Omental fat pad (tissue), 3 donors: ENCODE measurements at regions not wholly inside any gene's neighbourhood (a gene's known extent, or its start where the extent isn't known, plus 50 kb on each side); places are given as distances from the start of the nearest gene placed in this dataset.

Source experiments
- ATAC-seq: fragments of 150-250 bp; one replicate; pipeline ENCODE4 v1.9.1; 2016; ENCODE audit warnings: mild to moderate bottlenecking, moderate library complexity; ENCODE audit not compliant: low FRiP score
- DNase-seq: peaks from one replicate; pipeline ENCODE4 v3.0.0-alpha.2; 2019; ENCODE audit warnings: low spot score
- CTCF ChIP-seq, 3 donors: fragments of 450-650 bp; IDR thresholded peaks; one replicate each; pipeline ENCODE4 v1.5.1; 2016 to 2017; ENCODE audit warnings: antibody characterized with exemption in 3 of 3, mild to moderate bottlenecking in 3 of 3, moderate library complexity in 2 of 3

GRCh38 chr1:220366269-220366668, 94.0 kb upstream of the RAB3GAP2 start:
- no peak for ATAC-seq
- no peak for DNase-seq
- no peak for TF ChIP-seq CTCF (IDR thresholded peaks at IDR 0.05)

GRCh38 chr1:220363196-220363837, 91.1 kb upstream of the RAB3GAP2 start:
- ATAC-seq: no peak
- no peak for TF ChIP-seq CTCF (IDR thresholded peaks at IDR 0.05)
- DNase-seq: no peak

GRCh38 chr1:220356981-220357850, 85.0 kb upstream of the RAB3GAP2 start:
- DNase-seq (no peak), ATAC-seq (no peak)
- no peak for TF ChIP-seq CTCF (IDR thresholded peaks at IDR 0.05)

GRCh38 chr1:220353229-220354012, 81.2 kb upstream of the RAB3GAP2 start:
- no peak for ATAC-seq
- TF ChIP-seq CTCF (IDR thresholded peaks at IDR 0.05): no peak
- no peak for DNase-seq

- ATAC-seq: no peak
- TF ChIP-seq CTCF (IDR thresholded peaks at IDR 0.05): no peak
- no peak for DNase-seq
Measured at GRCh38 chr1:220348211-220348610, 76.0 kb upstream of the RAB3GAP2 start.

GRCh38 chr1:220347654-220348175, 75.5 kb upstream of the RAB3GAP2 start:
- ATAC-seq (no peak), DNase-seq (no peak)
- no peak for TF ChIP-seq CTCF (IDR thresholded peaks at IDR 0.05)
